ENCODE measurements at regions not wholly inside any gene's neighbourhood (a gene's known extent, or its start where the extent isn't known, plus 50 kb on each side); places are given as distances from the start of the nearest gene placed in this dataset.
A peak's percentile ranks its signal among the peaks of the same experiment; 100 is the strongest.
"Not testable (repeated sequence)": the region's sequence is repeated elsewhere in the genome, so short reads cannot be mapped to it uniquely, and the experiment has no call there.

GRCh38 chr3:147471741-147472140, 62.6 kb downstream of the ZIC1 start:
- no peak for DNase-seq (ENCODE audit: low spot score)

- DNase-seq (ENCODE audit: low spot score) = no peak
Measured at GRCh38 chr3:147472846-147473245, 63.7 kb downstream of the ZIC1 start.

- no peak for DNase-seq (ENCODE audit: low spot score)
Measured at GRCh38 chr3:147483145-147483544, 74.0 kb downstream of the ZIC1 start.

GRCh38 chr3:147483578-147483977, 74.4 kb downstream of the ZIC1 start:
- no peak for DNase-seq (ENCODE audit: low spot score)

- DNase-seq (ENCODE audit: low spot score) = no peak
Measured at GRCh38 chr3:147493065-147493464, 83.9 kb downstream of the ZIC1 start.

GRCh38 chr3:147493666-147494065, 84.5 kb downstream of the ZIC1 start:
- DNase-seq (ENCODE audit: low spot score) = no peak

GRCh38 chr3:147497286-147497685, 88.1 kb downstream of the ZIC1 start:
- no peak for DNase-seq (ENCODE audit: low spot score)

- no peak for DNase-seq (ENCODE audit: low spot score)
Measured at GRCh38 chr3:147507638-147508286, 98.6 kb downstream of the ZIC1 start.

GRCh38 chr3:147509448-147509847, 100.3 kb downstream of the ZIC1 start:
- no peak for DNase-seq (ENCODE audit: low spot score)

- DNase-seq (ENCODE audit: low spot score) = no peak
Measured at GRCh38 chr3:147513785-147514184, 104.6 kb downstream of the ZIC1 start.

- no peak for DNase-seq (ENCODE audit: low spot score)
Measured at GRCh38 chr3:147514366-147515160, 105.4 kb downstream of the ZIC1 start.

GRCh38 chr3:147518465-147518864, 109.3 kb downstream of the ZIC1 start:
- DNase-seq (ENCODE audit: low spot score) = no peak

- peak; percentile 3 for DNase-seq (ENCODE audit: low spot score)
Measured at GRCh38 chr3:147521646-147522045, 112.5 kb downstream of the ZIC1 start.

GRCh38 chr3:147522780-147523179, 113.6 kb downstream of the ZIC1 start:
- DNase-seq (ENCODE audit: low spot score) = not testable (repeated sequence)

- DNase-seq (ENCODE audit: low spot score) = no peak
Measured at GRCh38 chr3:147529551-147529950, 120.4 kb downstream of the ZIC1 start.

GRCh38 chr3:147538034-147538433, 128.9 kb downstream of the ZIC1 start:
- DNase-seq (ENCODE audit: low spot score) = no peak

GRCh38 chr3:147540921-147541320, 131.8 kb downstream of the ZIC1 start:
- DNase-seq (ENCODE audit: low spot score) = no peak

- DNase-seq (ENCODE audit: low spot score) = no peak
Measured at GRCh38 chr3:147544290-147544689, 135.1 kb downstream of the ZIC1 start.

GRCh38 chr3:147551491-147551890, 142.3 kb downstream of the ZIC1 start:
- no peak for DNase-seq (ENCODE audit: low spot score)

- no peak for DNase-seq (ENCODE audit: low spot score)
Measured at GRCh38 chr3:147554332-147554731, 145.2 kb downstream of the ZIC1 start.

- DNase-seq (ENCODE audit: low spot score) = no peak
Measured at GRCh38 chr3:147572970-147573340, 163.8 kb downstream of the ZIC1 start.

- no peak for DNase-seq (ENCODE audit: low spot score)
Measured at GRCh38 chr3:147574621-147575020, 165.5 kb downstream of the ZIC1 start.

GRCh38 chr3:147575391-147575790, 166.2 kb downstream of the ZIC1 start:
- no peak for DNase-seq (ENCODE audit: low spot score)

GRCh38 chr3:147582642-147583041, 173.5 kb downstream of the ZIC1 start:
- no peak for DNase-seq (ENCODE audit: low spot score)
